Endothelial cell of umbilical vein (primary cell): ENCODE measurements at regions not wholly inside any gene's neighbourhood (a gene's known extent, or its start where the extent isn't known, plus 50 kb on each side); places are given as distances from the start of the nearest gene placed in this dataset.

Experiments used
- BruUV-seq: library from RNA; stranded (reverse); fragments of 400-500 nt; replicated peaks from 2 replicates; lab custom pipeline; 2021; lab: Mats Ljungman, UMichigan
- CTCF ChIA-PET: fragments of 300-600, 350-600 bp; sonication (Branson Sonifier 250); formaldehyde crosslinking; loops from one replicate; lab custom pipeline; 2021; ENCODE audit warnings: antibody characterized with exemption, inconsistent platforms; lab: Charles Lee
- POLR2A ChIA-PET: fragments of 300-600, 350-600 bp; sonication (Branson Sonifier 250); formaldehyde crosslinking; loops from one replicate; lab custom pipeline; 2021; ENCODE audit warnings: antibody characterized with exemption, inconsistent platforms; lab: Charles Lee
- DNase-seq: peaks from one replicate; pipeline ENCODE4 v3.0.0-alpha.2; 2011; ENCODE audit warnings: low read depth, low spot score
- FAIRE-seq: peaks from 2 replicates; lab custom pipeline; 2011; peaks lifted over from hg19 to GRCh38; lab: Jason Lieb, UNC
- H2AFZ ChIP-seq: 2 replicates; pipeline ENCODE4 v1.6.0; 2012; ENCODE audit warnings: low read depth, low read length, control low read depth, inconsistent platforms
- H3K27ac ChIP-seq: 2 replicates; pipeline ENCODE4 v1.5.1; 2011; ENCODE audit warnings: low read depth, mild to moderate bottlenecking, control low read depth, low read length, moderate library complexity; ENCODE audit not compliant: insufficient read depth
- H3K27me3 ChIP-seq, 2 experiments: 2 replicates each; pipeline versions ENCODE4 v1.6.0 to v1.6.1; 2011; ENCODE audit warnings: low read length in 2 of 2, mixed read lengths in 1 of 2; ENCODE audit not compliant: control insufficient read depth in 2 of 2, insufficient read depth in 2 of 2
- H3K36me3 ChIP-seq, 2 experiments: 2 replicates in 1 of 2; 3 replicates in 1 of 2; pipeline ENCODE4 v1.5.1; 2011; ENCODE audit warnings: low read length in 2 of 2, mild to moderate bottlenecking in 1 of 2, moderate library complexity in 1 of 2; ENCODE audit not compliant: control insufficient read depth in 2 of 2, insufficient read depth in 2 of 2; ENCODE audit errors: extremely low read depth in 1 of 2
- H3K4me1 ChIP-seq: 3 replicates; pipeline ENCODE4 v1.5.1; 2011; ENCODE audit warnings: mild to moderate bottlenecking, low read length; ENCODE audit not compliant: control insufficient read depth, insufficient read depth; ENCODE audit errors: extremely low read depth
- H3K4me2 ChIP-seq: 2 replicates; pipeline ENCODE4 v1.6.1; 2011; ENCODE audit warnings: low read length, control low read depth, mixed read lengths; ENCODE audit not compliant: insufficient read depth
- H3K4me3 ChIP-seq, 3 experiments: fragments of 200-600 bp in 1 of 3; sonication (generic), shearing (Covaris generic) in 1 of 3; replicated peaks in 1 of 3; 2 replicates each; pipeline ENCODE4 v1.5.1; 2011 to 2016; ENCODE audit warnings: control low read depth in 3 of 3, low read length in 3 of 3, mild to moderate bottlenecking in 2 of 3, inconsistent platforms in 1 of 3, low read depth in 1 of 3, moderate library complexity in 1 of 3; ENCODE audit not compliant: insufficient read depth in 1 of 3
- H3K79me2 ChIP-seq: 2 replicates; pipeline ENCODE4 v1.6.0; 2012; ENCODE audit warnings: low read length, inconsistent platforms; ENCODE audit not compliant: control insufficient read depth, insufficient read depth
- H3K9ac ChIP-seq: replicated peaks from 2 replicates; pipeline ENCODE3; 2011; ENCODE audit warnings: low read length, control low read depth; ENCODE audit not compliant: insufficient read depth; ENCODE audit errors: extremely low read depth
- H3K9me1 ChIP-seq: replicated peaks from 3 replicates; pipeline ENCODE4 v1.6.0; 2011; ENCODE audit warnings: mild to moderate bottlenecking, low read length; ENCODE audit not compliant: control insufficient read depth, insufficient read depth; ENCODE audit errors: extremely low read depth
- H3K9me3 ChIP-seq: replicated peaks from 2 replicates; pipeline ENCODE4 v1.5.1; 2012; ENCODE audit warnings: low read length, inconsistent platforms; ENCODE audit not compliant: control insufficient read depth, insufficient read depth
- H4K20me1 ChIP-seq: replicated peaks from 2 replicates; pipeline ENCODE3; 2011; ENCODE audit warnings: mild to moderate bottlenecking, low read length; ENCODE audit not compliant: control insufficient read depth, insufficient read depth; ENCODE audit errors: extremely low read depth
- CTCF ChIP-seq, 2 donors: IDR thresholded peaks; 1 replicate in 1 of 2; 2 replicates in 1 of 2; pipeline ENCODE4 v1.5.1; 2011; ENCODE audit warnings: low read length in 2 of 2, mild to moderate bottlenecking in 2 of 2, moderate library complexity in 2 of 2, control low read depth in 1 of 2, inconsistent platforms in 1 of 2, low read depth in 1 of 2; ENCODE audit not compliant: insufficient read depth in 1 of 2; ENCODE audit errors: extremely low read depth in 1 of 2
- EZH2 ChIP-seq: IDR thresholded peaks from 2 replicates; pipeline ENCODE4 v1.6.1; 2012; ENCODE audit warnings: borderline replicate concordance, low read depth, mild to moderate bottlenecking, moderate library complexity, low read length, inconsistent platforms; ENCODE audit not compliant: severe bottlenecking
- FOS ChIP-seq: IDR thresholded peaks from 2 replicates; pipeline ENCODE4 v1.6.1; 2011; ENCODE audit warnings: mild to moderate bottlenecking, low read length, moderate library complexity, borderline replicate concordance; ENCODE audit not compliant: insufficient read depth
- GATA2 ChIP-seq: IDR thresholded peaks from 2 replicates; pipeline ENCODE4 v1.7.0; 2011; ENCODE audit warnings: low read depth, mild to moderate bottlenecking, moderate library complexity, mixed read lengths, low read length; ENCODE audit not compliant: insufficient read length, insufficient read depth
- JUN ChIP-seq: IDR thresholded peaks from 2 replicates; pipeline ENCODE4 v1.6.1; 2011; ENCODE audit warnings: borderline replicate concordance, low read depth; ENCODE audit not compliant: insufficient read length, insufficient read depth
- MAX ChIP-seq: IDR thresholded peaks from 2 replicates; pipeline ENCODE4 v1.6.1; 2011; ENCODE audit not compliant: insufficient read depth, insufficient read length
- MYC ChIP-seq: IDR thresholded peaks from one replicate; pipeline ENCODE4 v1.6.1; 2011; ENCODE audit warnings: mild to moderate bottlenecking, low read depth, low read length
- POLR2A ChIP-seq: IDR thresholded peaks from 2 replicates; pipeline ENCODE4 v1.6.1; 2012; ENCODE audit warnings: low read depth, mild to moderate bottlenecking, control low read depth, low read length
- POLR2AphosphoS5 ChIP-seq: IDR thresholded peaks from 2 replicates; pipeline ENCODE4 v1.6.1; 2012; ENCODE audit warnings: low read depth, mild to moderate bottlenecking, control low read depth, low read length, moderate library complexity; ENCODE audit not compliant: insufficient read depth
- dilution Hi-C: fragments of 300-500 bp; cut with MboI; formaldehyde crosslinking; loops from one replicate; pipeline ENCODE4 v1.15.0; 2019; ENCODE audit warnings: low sequenced_read_pairs; ENCODE audit not compliant: extremely low pct_ligation_motif_present
- intact Hi-C: fragments of 100-400 bp; cut with micrococcal nuclease; formaldehyde crosslinking; loops from one replicate; pipeline ENCODE4 v1.10.0; 2022

GRCh38 chr6:84967389-84967788 lies 203.0 kb upstream of the TBX18 start:
- no peak overlapping the region for H3K27ac ChIP-seq
- no peak for TF ChIP-seq GATA2
- TF ChIP-seq CTCF (IDR thresholded peaks at IDR 0.05; ENCODE audit: extremely low read depth in 1 of 2, insufficient read depth in 1 of 2, low read depth in 1 of 2, low read length in 2 of 2), result peak; percentile 52 to 62
- H3K27me3 ChIP-seq, result no peaks in the 10 kb centered on the region
- H3K4me2 ChIP-seq, result no peak overlapping the region
- H3K79me2 ChIP-seq, result no peaks in the 10 kb centered on the region
- H3K4me3 ChIP-seq, result no peak overlapping the region
- CTCF ChIA-PET, result interaction anchor here (0.6 to 2.7 kb wide), 18 partner anchors 10 to 1108 kb away, joined by 3 to 42 read pairs (median 4); partner anchors contain the start of genes CYB5R4 and TBX18
- FAIRE-seq, result peak; percentile 93
- no peaks in the 10 kb centered on the region for H4K20me1 ChIP-seq
- no peaks in the 10 kb centered on the region for H3K9me3 ChIP-seq
- H3K4me1 ChIP-seq, result no peaks in the 10 kb centered on the region
- no peaks in the 10 kb centered on the region for H3K36me3 ChIP-seq
- dilution Hi-C loops, result no loop called here
- POLR2A ChIA-PET, result no interaction called here
- H3K9ac ChIP-seq, result no peak overlapping the region
- peak; percentile 75 for DNase-seq
- H2AFZ ChIP-seq, result no peak overlapping the region
- no TSS peak for BruUV-seq
- intact Hi-C loops, result loop anchor here (1.0 to 5.0 kb wide), 10 partner anchors 193 to 1085 kb away; partner anchors contain the start of genes CEP162 and TBX18
- H3K9me1 ChIP-seq, result no peaks in the 10 kb centered on the region

GRCh38 chr6:84953111-84953755 lies 188.8 kb upstream of the TBX18 start:
- Histone ChIP-seq H3K9ac (no peak overlapping the region), H3K9me1 (no peaks in the 10 kb centered on the region), H2AFZ (no peak overlapping the region), H4K20me1 (no peaks in the 10 kb centered on the region), H3K4me2 (no peak overlapping the region), H3K9me3 (no peaks in the 10 kb centered on the region), H3K79me2 (no peaks in the 10 kb centered on the region), H3K27me3 (peaks cover 0 to 2% of the 10 kb centered on the region in 2 experiments), H3K4me1 (no peaks in the 10 kb centered on the region), H3K27ac (no peak overlapping the region), H3K36me3 (no peaks in the 10 kb centered on the region), H3K4me3 (no peak overlapping the region)
- ChIA-PET CTCF (interaction anchor here (0.8 to 1.6 kb wide), 3 partner anchors 10 to 531 kb away, joined by 3 to 6 read pairs (median 6); no protein-coding TSS in a partner anchor), POLR2A (no interaction called here)
- DNase-seq, result peak; percentile 16
- TF ChIP-seq CTCF (IDR thresholded peaks at IDR 0.05; ENCODE audit: extremely low read depth in 1 of 2, insufficient read depth in 1 of 2, low read depth in 1 of 2, low read length in 2 of 2) (no peak), MAX (no peak), MYC (no peak), GATA2 (no peak), POLR2A (no peak), POLR2AphosphoS5 (no peak), JUN (no peak), FOS (no peak), EZH2 (no peak)
- FAIRE-seq, result no peak
- dilution Hi-C loops (no loop called here), intact Hi-C loops (no loop called here)
- BruUV-seq, result no TSS peak
